T follicular helper cell (primary cell): ENCODE measurements at regions not wholly inside any gene's neighbourhood (a gene's known extent, or its start where the extent isn't known, plus 50 kb on each side); places are given as distances from the start of the nearest gene placed in this dataset.
A peak's percentile ranks its signal among the peaks of the same experiment; 100 is the strongest.
"Not testable (repeated sequence)": the region's sequence is repeated elsewhere in the genome, so short reads cannot be mapped to it uniquely, and the experiment has no call there.

ENCODE experiments used
- DNase-seq: peaks from one replicate; pipeline ENCODE4 v3.0.0-alpha.2; 2020; ENCODE audit warnings: low read depth

DNA sequence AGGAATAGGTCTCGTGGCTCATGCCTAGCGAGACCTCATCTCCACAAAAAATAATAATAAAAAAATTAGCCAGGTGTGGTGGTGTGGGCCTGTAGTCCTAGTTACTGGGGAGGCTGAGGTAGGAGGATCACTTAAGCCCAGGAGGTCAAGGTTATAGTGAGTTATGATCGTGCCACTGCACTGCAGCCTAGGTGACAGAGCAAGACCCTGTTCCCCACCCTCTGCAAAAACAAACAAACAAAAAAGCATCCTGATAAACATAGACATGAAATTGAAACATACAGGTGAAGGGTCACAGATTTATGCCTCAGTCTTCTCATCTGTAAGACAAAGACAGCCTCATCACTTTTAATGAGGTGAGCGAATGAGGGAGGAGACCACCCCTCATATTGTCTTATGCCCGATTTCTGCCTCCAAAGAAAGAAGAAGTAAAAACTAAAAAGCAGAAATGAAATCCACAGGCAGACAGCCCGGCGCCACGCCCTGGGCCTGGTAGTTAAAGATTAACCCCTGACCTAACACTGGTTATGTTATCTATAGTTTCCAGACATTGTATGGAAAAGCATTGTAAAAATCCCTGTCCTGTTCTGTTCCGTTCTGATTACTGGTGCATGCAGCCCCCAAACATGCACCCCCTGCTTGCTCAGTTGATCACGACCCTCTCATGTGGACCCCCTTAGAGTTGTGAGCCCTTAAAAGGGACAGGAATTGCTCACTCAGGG lies 138.5 kb downstream of the OR2B2 start:
- not testable (repeated sequence) for DNase-seq

DNA sequence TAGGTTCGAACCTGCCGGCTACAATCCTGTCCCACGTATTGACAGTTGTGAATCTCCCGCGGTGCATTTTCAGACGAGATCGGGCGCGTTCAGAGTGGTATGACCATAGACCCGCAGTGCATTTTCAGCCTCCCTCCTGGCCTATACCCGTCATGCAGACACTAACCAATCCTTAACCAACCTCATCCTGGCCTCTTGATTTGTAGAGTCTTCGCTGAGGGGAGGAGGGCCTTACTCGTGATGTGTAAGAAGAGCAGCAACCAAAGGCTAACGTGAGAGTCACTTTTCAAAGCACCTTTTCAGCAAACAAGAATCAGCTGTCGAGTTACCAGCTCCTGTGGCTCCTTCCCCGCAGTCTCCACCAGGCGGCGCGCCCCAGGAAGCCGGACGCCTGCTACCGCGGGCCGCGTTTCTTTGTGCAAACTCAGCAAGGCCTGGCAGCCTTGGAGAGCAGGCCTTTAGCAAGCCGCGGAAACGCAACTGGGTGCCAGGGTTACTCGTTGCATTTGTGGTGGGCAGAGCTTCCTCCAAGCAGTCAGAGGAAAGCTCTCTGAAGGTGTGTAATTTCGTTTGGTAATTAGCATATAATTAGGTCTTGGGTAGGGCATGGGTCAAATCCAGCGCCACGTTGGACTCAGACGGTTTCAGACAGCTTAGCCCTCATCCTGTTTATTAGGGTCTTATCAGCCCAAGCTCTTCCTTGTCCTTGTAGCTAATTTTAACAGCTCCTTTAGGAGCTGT lies 139.8 kb downstream of the OR2B2 start:
- peak; percentile 78 for DNase-seq

DNA sequence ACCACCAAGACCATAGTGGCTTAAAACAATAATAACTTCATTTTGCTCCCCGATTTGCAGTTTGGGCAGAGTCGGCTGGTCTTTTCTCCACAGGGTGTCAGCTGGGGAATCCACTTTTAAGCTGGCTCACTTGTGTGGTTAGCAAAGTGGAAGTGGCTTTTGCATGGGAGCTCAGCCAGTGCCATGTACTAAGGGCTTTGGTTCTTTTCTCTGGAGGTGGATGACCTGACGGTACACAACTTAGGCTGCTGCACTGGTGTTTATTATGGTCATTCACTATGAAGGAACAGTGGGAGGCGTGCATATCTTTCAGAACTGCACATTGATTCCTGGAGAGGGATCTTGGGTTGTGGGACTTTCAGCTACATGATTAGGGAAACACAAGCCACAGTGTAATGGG lies 141.0 kb downstream of the OR2B2 start:
- no peak for DNase-seq

DNA sequence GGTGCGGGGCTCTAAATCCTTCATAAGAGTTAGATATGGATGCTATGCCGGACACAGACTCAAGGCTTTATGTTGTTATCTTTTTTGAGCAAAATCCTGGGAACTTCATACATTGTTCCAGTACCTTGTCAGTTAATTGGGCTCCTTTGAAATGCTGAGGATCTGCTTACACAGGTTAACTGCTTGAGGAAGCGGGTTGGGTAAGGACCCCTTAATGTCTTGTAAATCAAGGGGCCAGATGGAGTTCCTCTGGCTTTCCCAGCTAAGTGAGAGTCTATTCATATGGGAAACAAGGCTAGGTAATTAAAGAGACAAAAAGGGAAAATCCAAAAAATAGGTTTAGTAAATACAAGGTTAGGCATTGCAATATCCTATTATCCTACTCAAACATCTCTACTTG lies 141.5 kb downstream of the OR2B2 start:
- no peak for DNase-seq

DNA sequence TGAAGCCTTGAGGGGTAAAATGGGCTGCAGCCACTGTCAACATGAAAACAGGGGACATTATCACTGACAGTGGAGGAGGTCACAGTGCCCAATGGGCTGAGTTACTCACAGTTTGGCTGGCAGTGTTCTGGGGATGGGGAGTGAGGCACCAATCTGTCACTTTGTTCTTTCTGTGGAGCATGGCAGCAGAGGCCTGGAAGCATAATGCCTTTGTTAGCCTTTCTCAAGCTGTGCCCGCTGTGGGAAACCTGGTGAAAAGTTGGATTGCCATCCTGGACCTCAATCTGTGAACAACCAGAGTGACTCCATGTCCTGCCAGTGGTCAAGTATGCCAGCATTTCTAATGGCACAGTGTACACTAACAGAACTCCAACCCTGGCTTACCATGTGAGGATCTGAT lies 143.6 kb downstream of the OR2B2 start:
- DNase-seq, result no peak

- DNase-seq, result no peak
These were observed 144.3 kb downstream of the OR2B2 start for GRCh38 chr6:27767851-27768250.

DNA sequence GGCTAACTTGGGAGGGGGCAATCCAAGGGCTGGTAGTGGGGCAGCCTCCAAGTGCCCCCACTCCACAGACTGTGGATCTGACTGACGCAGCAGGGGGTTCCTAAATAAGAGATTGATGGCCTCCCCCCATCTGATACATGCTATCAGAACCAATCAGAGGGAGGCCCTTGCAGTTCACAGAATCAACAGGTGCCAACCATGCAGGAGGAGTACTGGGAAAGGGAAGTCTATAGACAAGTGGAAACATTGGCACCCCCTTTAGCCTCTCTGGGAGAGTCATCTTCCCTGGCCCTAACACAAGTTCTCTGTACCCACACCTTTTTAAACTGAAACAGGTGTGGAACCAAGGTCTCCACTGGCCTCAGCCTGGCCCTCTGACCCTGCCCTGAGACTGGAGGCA lies 145.8 kb downstream of the OR2B2 start:
- DNase-seq, result no peak

DNA sequence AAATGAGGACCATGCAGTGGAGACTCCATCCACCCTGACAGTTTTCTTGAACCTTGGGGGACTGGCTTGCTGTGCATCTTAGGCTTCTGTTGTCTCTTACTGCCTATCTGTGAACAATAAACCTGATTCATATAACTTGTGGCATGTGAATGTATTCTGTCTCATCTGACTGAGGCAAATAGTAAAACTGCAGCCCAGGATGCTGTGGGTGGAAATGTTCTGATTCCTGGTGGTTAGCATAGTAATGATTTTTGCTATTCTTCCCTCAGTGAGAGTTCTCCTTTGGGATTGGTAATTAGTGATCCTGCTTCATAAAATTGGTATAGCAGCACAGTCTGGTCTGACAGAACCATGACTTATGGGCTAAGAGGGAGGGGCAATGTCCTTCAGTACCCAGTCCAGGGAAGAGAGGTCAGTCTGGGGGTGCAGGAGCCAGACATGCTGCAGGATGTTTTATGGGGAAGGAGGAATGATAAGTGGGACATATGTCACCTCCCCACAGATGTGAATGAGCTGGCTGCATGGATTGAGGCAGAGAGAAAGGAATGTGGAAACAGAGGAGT lies 147.1 kb downstream of the OR2B2 start:
- no peak for DNase-seq

- no peak for DNase-seq
These were observed 150.8 kb downstream of the OR2B2 start for GRCh38 chr6:27761391-27761790.

- DNase-seq, result no peak
These were observed 151.7 kb downstream of the OR2B2 start for GRCh38 chr6:27760464-27760863.

DNA sequence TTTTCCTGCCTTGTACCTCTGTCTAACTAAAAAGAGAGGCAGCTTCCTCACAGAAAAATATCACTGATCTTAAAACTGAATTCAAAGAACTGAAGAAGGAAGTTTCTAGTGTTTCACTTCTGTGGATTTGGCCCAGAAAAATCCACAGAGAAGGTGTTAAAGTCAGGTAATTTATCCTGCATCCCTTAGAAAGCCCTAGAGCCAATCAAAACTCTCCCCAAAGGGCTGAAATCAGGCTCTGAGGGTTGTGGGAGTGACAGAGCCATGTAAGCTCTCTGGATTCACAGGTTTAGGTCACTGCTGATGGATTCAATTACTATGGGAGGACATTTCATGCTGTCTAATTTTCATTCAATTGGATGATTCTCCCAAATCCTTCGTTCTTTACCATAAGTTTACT lies 152.3 kb downstream of the OR2B2 start:
- DNase-seq, result no peak

DNA sequence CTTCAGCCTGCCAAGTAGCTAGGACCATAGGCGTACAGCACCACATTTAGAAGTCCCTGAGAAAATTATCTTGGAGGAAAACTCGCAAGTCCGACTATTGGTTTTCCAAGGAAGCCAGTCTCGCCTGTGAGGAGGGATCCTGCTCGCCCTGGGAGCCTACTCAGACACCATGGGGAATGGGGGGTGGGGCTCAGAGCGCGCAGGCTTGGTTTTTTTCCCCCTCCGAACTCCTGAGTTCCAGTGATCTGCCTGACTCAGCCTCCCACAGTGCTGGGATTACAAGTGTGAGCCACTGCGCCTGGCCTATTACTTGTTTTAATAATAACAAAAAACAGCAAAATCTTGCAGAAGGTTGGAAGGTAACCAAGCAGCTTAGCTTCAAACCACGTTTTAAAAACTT lies 153.7 kb downstream of the OR2B2 start:
- DNase-seq, result no peak

DNA sequence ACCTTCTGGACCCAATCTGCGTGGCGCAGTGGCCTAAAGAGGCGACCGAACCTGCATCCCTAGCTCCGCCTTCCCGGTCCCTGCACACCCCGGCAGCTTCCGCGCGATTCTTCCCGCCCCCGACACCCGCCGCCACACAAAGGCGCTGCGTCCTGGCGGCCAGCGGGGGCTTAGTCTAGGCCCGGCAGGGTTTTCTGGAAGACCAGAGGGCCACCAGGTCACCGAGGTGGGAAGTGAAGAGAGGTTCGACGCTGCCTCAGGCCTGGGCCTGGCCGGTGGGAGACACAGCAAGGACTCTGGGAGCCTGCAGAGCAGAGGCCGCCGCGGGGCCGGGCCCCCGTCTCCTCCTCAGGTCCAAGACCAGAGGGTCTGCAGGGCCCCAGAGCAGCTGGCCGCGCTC lies 154.9 kb downstream of the OR2B2 start:
- peak; percentile 25 for DNase-seq

DNA sequence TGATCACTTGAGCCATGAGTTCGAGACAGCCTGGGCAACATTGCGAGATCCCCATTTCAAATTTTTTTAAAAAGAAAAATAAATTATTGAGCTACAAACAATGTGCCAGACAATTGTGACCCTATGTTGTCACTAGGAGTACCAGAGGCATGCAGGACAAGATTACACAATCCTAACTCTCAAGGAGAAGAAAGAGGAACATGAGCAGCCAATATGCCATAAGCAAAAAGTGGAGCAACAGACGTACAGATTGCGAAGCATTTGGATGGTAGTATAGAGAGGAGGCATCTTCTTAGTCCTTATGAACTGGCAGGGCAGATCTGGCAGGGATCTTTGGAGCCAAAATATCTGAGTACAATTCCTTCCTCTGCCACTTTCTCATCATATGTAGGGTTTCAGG lies 156.4 kb downstream of the OR2B2 start:
- DNase-seq, result no peak

DNA sequence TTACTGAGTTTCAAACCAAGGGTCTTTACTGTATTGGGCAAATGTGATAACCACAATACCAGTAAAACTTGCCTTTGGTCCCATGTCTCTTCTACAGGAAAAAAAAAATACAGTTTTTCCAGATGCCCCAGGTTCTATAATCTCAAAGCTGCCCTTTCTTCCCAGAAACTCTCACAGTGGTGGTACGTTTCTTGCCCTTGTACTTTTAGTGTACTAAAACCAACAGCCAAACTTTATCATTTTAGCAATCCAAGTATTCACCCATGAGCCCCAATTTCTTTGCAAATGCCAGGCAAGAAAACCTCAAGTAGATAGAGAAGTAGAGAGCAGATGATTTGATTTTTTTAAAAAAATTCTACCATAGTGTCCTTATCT lies 157.8 kb downstream of the OR2B2 start:
- no peak for DNase-seq

DNA sequence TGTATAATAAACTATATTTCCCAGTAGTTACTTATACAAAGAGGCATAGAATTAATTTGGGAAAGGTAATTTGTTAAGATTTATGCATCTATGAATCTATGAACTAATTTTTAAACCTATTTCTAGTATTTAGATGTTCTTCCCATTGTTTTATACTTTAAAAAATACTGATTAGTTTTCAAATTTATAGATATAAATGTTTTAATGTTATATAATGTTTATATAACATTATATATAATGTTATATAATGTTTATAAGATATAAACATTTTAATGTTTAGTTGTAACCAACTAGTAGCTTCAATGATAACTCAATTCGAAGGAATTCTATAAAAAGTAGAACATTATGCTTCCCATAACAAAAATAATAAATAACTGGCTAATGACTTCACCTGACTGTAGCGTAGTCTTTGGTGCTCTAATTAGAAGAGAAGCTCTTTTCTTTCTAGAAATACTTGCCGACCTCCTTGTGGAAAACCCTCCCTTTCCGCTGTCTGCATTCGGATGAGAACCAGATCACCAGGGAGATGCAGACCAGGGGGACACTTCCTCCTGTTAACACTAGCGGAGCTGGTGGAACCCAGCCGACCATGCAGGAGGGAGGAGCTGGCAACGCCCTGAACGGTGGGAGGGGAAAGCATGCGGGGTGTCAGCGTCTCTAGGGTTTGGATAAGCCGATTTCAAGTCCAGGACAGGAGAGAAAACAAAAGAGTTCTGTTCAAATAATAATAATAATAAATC lies 158.4 kb downstream of the OR2B2 start:
- DNase-seq, result peak; percentile 27

GRCh38 chr6:27752038-27752885 lies 159.9 kb downstream of the OR2B2 start:
- DNase-seq, result peak; percentile 20

GRCh38 chr6:27748661-27749060 lies 163.5 kb downstream of the OR2B2 start:
- DNase-seq, result no peak

DNA sequence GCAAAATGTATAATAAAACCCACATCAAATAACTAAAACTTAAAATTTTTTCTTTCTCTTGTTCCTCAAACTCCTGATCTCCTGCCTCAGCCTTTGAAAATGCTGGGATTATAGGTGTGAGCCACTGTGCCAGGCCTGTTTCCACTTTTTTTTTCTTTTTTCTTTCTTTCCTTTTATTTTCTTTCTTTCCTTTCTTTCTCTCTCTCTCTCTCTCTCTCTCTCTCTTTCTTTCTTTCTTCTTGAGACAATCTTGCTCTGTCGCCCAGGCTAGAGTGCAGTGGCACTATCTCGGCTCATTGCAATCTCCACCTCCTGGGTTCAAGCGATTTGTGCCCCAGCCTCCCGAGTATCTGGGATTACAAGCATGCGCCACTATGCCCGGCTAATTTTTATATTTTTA lies 164.6 kb downstream of the OR2B2 start:
- DNase-seq, result no peak

DNA sequence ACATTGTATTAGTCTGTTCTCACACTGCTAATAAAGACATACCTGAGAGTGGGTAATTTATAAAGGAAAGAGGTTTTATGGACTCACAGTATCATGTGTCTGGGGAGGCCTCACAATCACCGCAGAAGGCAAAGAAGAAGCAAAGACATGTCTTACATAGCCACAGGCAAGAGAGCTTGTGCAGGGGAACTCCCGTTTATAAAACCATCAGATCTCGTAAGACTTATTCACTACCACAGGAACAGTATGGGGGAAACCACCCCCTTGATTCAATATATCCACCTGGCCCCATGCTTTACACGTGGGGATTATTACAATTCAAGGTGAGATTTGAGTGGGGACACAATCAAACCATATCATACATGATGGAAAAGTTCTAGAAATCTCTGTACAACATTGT lies 165.3 kb downstream of the OR2B2 start:
- DNase-seq, result not testable (repeated sequence)

GRCh38 chr6:27743787-27744186 lies 168.4 kb downstream of the OR2B2 start:
- no peak for DNase-seq
